Right lobe of liver (tissue), 4 donors: ENCODE measurements at regions not wholly inside any gene's neighbourhood (a gene's known extent, or its start where the extent isn't known, plus 50 kb on each side); places are given as distances from the start of the nearest gene placed in this dataset.

ENCODE experiments used
- CTCF ChIP-seq, 4 donors: fragments of 200-600 bp in 3 of 4; fragments of 450-650 bp in 1 of 4; IDR thresholded peaks; one replicate each; pipeline versions ENCODE4 v1.5.1 to v1.8.0; 2016 to 2022; ENCODE audit warnings: antibody characterized with exemption in 4 of 4, mild to moderate bottlenecking in 2 of 4
- POLR2A ChIP-seq: fragments of 450-650 bp; IDR thresholded peaks from one replicate; pipeline ENCODE4 v1.6.1; 2017; ENCODE audit warnings: antibody characterized with exemption, mild to moderate bottlenecking
- donor health status: DM: no; HTN: no; CAD: no.
- donor health status: DM: no; HTN: no; CAD: no.
- donor health status: DM: no; HTN: yes; CAD: no.

- TF ChIP-seq CTCF (IDR thresholded peaks at IDR 0.05) (no peak), POLR2A (no peak)
These were observed 1877.7 kb upstream of the PRR20A start for GRCh38 chr13:55263045-55263444.
